KMS-11 (cell line): ENCODE measurements at regions not wholly inside any gene's neighbourhood (a gene's known extent, or its start where the extent isn't known, plus 50 kb on each side); places are given as distances from the start of the nearest gene placed in this dataset.

Experiments used
- H2AFZ ChIP-seq: fragments of 200-600 bp; sonication (generic); 2 replicates; pipeline ENCODE4 v1.6.1; 2016; ENCODE audit warnings: antibody characterized with exemption, mixed run types, low read depth
- H3K27ac ChIP-seq: fragments of 200-600 bp; sonication (generic); 2 replicates; pipeline ENCODE4 v1.6.1; 2016; ENCODE audit warnings: mild to moderate bottlenecking, mixed run types
- H3K27me3 ChIP-seq: fragments of 200-600 bp; sonication (generic); 2 replicates; pipeline ENCODE4 v1.6.1; 2017; ENCODE audit warnings: mild to moderate bottlenecking, low read depth, mixed run types, moderate library complexity; ENCODE audit not compliant: insufficient read depth
- H3K36me3 ChIP-seq: fragments of 200-600 bp; sonication (generic); 2 replicates; pipeline ENCODE4 v1.6.1; 2017; ENCODE audit warnings: mild to moderate bottlenecking, mixed run types; ENCODE audit not compliant: insufficient read depth
- H3K4me1 ChIP-seq: fragments of 200-600 bp; sonication (generic); 2 replicates; pipeline ENCODE4 v1.6.1; 2016; ENCODE audit warnings: mild to moderate bottlenecking, low read depth, mixed run types; ENCODE audit not compliant: poor library complexity, severe bottlenecking
- H3K4me2 ChIP-seq: fragments of 200-600 bp; sonication (generic); 2 replicates; pipeline ENCODE4 v1.7.0; 2016; ENCODE audit warnings: mild to moderate bottlenecking, mixed run types
- H3K4me3 ChIP-seq: fragments of 200-600 bp; sonication (generic); IDR thresholded peaks from 2 replicates; pipeline ENCODE4 v1.6.1; 2017; ENCODE audit warnings: low read depth, low read length, mixed read lengths; ENCODE audit not compliant: insufficient read depth
- H3K79me2 ChIP-seq: fragments of 200-600 bp; sonication (generic); 2 replicates; pipeline ENCODE4 v1.6.1; 2016; ENCODE audit warnings: low read depth, mixed run types; ENCODE audit not compliant: insufficient read depth
- H3K9ac ChIP-seq: fragments of 200-600 bp; sonication (generic); 2 replicates; pipeline ENCODE4 v1.6.1; 2016; ENCODE audit warnings: mild to moderate bottlenecking, mixed run types
- H4K20me1 ChIP-seq: fragments of 200-600 bp; sonication (generic); 2 replicates; pipeline ENCODE4 v1.6.1; 2016; ENCODE audit warnings: mild to moderate bottlenecking, mixed run types; ENCODE audit not compliant: insufficient read depth
- TF ChIP-seq, protein P1 (sequence below): fragments of 200-600 bp; sonication (generic); conservative IDR thresholded peaks from 2 replicates; pipeline ENCODE4 v1.6.1; 2017; ENCODE audit warnings: low read depth, mild to moderate bottlenecking, antibody characterized with exemption, low read length, moderate library complexity, mixed read lengths

DNA sequence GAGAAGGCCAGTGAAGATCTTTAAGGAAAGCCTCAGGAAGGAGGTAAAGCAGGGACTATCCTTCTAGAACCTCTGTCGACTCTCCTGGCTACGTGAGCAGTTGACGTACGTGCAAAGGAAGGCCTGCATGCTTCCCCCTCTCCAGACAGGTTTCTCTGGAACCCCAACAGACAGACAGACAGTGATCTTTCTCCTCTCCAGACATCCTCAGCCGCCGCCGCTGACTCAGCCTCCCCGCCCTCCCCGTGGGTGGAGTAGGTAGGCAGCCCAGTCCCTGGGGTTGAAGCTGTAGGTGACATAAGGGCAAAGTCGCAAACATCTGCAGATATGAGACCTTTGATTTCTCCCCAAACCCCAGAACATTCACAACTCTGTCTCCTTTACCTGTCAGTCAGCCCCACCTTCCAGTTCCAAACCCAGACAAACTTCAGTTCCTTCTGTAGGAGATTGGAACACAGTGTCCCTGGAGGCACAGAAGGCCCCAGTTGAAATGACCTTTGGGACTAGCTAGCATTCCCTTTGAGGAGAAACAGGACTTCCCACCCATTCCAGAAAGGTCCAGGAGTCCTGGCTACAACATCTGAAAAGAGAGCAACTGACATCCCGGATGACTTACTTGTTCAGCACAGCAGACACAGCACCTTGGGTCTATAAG lies 146.0 kb upstream of the JUN start:
- no peak overlapping the region for H3K4me3 ChIP-seq
- H3K9ac ChIP-seq, result no peak overlapping the region
- H4K20me1 ChIP-seq, result no peaks in the 10 kb centered on the region
- no peak overlapping the region for H3K4me2 ChIP-seq
- peaks cover 17% of the 10 kb centered on the region for H3K4me1 ChIP-seq
- no peak overlapping the region for H2AFZ ChIP-seq
- H3K27me3 ChIP-seq, result no peaks in the 10 kb centered on the region
- no peak overlapping the region for H3K27ac ChIP-seq
- no peaks in the 10 kb centered on the region for H3K79me2 ChIP-seq
- no peaks in the 10 kb centered on the region for H3K36me3 ChIP-seq
- TF ChIP-seq, protein P1, sequence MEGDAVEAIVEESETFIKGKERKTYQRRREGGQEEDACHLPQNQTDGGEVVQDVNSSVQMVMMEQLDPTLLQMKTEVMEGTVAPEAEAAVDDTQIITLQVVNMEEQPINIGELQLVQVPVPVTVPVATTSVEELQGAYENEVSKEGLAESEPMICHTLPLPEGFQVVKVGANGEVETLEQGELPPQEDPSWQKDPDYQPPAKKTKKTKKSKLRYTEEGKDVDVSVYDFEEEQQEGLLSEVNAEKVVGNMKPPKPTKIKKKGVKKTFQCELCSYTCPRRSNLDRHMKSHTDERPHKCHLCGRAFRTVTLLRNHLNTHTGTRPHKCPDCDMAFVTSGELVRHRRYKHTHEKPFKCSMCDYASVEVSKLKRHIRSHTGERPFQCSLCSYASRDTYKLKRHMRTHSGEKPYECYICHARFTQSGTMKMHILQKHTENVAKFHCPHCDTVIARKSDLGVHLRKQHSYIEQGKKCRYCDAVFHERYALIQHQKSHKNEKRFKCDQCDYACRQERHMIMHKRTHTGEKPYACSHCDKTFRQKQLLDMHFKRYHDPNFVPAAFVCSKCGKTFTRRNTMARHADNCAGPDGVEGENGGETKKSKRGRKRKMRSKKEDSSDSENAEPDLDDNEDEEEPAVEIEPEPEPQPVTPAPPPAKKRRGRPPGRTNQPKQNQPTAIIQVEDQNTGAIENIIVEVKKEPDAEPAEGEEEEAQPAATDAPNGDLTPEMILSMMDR, result no peak

DNA sequence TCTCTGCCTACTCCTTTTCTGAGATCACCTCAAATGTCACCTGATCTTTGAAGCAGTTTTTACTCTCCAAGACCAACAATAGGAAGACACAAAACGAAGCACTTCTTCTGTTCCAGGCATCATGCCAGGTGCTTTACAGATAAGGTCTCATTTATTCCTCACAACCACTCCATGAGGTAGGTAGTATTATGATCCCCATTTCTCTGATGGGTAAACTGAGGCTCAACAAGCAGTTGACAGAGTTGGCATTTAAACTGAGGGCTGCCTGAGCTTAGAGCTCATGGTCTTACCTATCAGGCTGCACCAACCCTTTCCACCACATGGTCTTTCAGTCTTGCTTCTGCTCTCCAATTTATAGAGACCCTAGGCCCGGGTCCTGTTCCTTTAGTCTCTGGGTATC lies 147.2 kb upstream of the JUN start:
- H3K4me2 ChIP-seq, result no peak overlapping the region
- no peaks in the 10 kb centered on the region for H3K36me3 ChIP-seq
- H3K27me3 ChIP-seq, result no peaks in the 10 kb centered on the region
- H3K9ac ChIP-seq, result no peak overlapping the region
- peaks cover 17% of the 10 kb centered on the region for H3K4me1 ChIP-seq
- H3K27ac ChIP-seq, result no peak overlapping the region
- no peaks in the 10 kb centered on the region for H3K79me2 ChIP-seq
- no peaks in the 10 kb centered on the region for H4K20me1 ChIP-seq
- H3K4me3 ChIP-seq, result no peak overlapping the region
- no peak overlapping the region for H2AFZ ChIP-seq
- TF ChIP-seq, protein P1, result no peak

DNA sequence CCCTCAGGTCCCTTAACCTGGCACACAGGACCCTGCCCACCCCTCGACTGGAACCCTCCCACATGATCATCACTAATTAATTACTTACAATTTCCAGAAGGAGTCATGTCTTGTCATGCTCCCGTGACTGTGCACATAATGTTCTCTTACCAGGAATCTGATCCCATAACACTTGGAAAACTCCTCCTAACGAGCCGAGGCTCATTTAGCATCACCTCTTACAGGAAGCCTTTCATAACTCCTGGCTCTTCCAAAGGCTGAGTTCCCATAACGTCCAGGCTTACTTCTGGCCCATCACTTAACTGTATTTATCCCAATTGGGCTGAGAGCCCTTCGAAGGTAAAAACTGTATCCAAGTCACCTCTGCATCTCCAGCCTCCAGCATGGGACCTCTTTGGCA lies 147.9 kb upstream of the JUN start:
- Histone ChIP-seq H3K4me3 (no peak overlapping the region), H4K20me1 (no peaks in the 10 kb centered on the region), H3K4me2 (no peak overlapping the region), H3K36me3 (no peaks in the 10 kb centered on the region), H3K27ac (no peak overlapping the region), H3K27me3 (no peaks in the 10 kb centered on the region), H3K79me2 (no peaks in the 10 kb centered on the region), H3K9ac (no peak overlapping the region), H3K4me1 (peaks cover 14% of the 10 kb centered on the region), H2AFZ (no peak overlapping the region)
- TF ChIP-seq, protein P1, result no peak

DNA sequence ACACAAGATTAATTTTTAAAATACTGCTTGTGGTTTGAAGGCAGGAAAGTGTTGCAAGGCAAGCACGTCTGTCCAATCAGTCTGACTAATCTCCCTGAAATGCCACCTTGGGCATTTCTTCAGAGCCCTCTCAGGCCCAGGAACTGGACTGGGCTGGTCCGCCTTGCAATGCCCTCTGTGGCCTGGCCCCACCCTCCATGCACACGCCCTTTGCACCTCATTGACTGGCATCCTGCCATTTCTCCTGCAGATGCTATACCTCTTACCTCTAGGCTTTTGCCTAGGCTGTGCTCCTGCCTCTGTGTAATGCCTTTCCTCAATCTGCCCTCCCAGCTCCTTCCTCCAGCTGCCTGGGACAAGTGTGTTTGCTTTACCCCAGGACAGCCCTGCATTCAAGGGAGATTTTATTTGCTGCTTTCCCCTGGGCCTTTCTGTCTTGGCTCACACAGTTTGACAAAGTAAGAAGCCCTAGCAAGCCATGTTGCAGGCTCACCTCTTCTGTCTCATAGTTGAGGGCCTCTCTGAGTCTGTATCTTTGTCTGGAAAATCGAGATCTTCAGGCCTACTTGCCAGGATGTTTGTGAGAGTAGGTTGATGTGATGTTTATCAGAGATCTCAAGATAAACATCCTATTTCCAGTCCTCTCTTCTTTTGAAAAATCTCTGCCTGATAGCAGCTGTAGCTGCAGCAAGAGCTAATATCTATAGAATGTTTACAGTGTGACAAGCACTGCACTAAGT lies 149.2 kb upstream of the JUN start:
- no peak overlapping the region for H3K4me2 ChIP-seq
- TF ChIP-seq, protein P1, result no peak
- H3K36me3 ChIP-seq, result no peaks in the 10 kb centered on the region
- H3K4me3 ChIP-seq, result no peak overlapping the region
- no peak overlapping the region for H2AFZ ChIP-seq
- no peaks in the 10 kb centered on the region for H3K27me3 ChIP-seq
- H3K4me1 ChIP-seq, result peaks cover 7% of the 10 kb centered on the region
- H3K27ac ChIP-seq, result no peak overlapping the region
- no peak overlapping the region for H3K9ac ChIP-seq
- no peaks in the 10 kb centered on the region for H4K20me1 ChIP-seq
- H3K79me2 ChIP-seq, result no peaks in the 10 kb centered on the region
